ENCODE measurements at regions not wholly inside any gene's neighbourhood (a gene's known extent, or its start where the extent isn't known, plus 50 kb on each side); places are given as distances from the start of the nearest gene placed in this dataset.

DNA sequence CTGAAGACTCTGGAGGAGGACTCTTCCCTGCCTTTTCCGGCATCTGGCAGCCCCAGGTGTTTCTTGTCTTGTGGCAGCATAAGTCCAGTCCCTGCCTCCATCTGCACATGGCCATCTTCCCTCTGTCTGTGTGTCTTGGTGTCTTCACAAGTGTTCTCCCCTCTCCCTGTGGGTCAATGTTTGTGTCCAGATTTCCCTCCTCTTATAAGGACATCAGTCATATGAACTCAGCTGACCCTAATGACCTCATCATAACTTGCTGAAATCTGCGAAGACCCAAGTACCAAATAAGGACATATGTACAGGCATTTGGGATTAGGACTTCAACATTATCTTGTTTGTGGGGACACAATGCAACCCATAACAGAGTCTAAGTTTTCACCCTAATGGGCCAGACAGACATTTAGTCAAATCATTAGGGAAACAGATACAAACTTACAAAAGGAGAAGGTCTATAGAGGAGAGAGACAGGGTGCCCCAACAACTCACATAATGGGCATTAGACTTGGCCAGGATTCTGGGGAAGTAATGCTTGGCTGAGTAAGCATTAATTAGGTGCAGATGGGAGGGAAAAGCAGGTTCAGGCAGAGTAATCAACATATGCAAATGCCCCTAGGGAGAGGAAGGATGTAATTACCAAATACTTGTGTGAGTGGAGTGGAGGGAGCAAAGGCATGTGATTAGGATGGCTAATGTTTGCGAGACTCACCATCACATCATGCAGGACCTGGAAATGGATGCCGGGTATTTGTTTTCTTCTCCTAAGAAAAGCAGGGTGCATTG, 372.8 kb upstream of the TBL1XR1 start:
- TF ChIP-seq EZH2 (IDR thresholded peaks at IDR 0.05; ENCODE audit: low read depth) = no peak
- TF ChIP-seq, protein P1, sequence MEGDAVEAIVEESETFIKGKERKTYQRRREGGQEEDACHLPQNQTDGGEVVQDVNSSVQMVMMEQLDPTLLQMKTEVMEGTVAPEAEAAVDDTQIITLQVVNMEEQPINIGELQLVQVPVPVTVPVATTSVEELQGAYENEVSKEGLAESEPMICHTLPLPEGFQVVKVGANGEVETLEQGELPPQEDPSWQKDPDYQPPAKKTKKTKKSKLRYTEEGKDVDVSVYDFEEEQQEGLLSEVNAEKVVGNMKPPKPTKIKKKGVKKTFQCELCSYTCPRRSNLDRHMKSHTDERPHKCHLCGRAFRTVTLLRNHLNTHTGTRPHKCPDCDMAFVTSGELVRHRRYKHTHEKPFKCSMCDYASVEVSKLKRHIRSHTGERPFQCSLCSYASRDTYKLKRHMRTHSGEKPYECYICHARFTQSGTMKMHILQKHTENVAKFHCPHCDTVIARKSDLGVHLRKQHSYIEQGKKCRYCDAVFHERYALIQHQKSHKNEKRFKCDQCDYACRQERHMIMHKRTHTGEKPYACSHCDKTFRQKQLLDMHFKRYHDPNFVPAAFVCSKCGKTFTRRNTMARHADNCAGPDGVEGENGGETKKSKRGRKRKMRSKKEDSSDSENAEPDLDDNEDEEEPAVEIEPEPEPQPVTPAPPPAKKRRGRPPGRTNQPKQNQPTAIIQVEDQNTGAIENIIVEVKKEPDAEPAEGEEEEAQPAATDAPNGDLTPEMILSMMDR (conservative IDR thresholded peaks at IDR 0.05) = no peak

Measured in PC-9 (cell line).